ENCODE measurements at regions not wholly inside any gene's neighbourhood (a gene's known extent, or its start where the extent isn't known, plus 50 kb on each side); places are given as distances from the start of the nearest gene placed in this dataset.

DNA sequence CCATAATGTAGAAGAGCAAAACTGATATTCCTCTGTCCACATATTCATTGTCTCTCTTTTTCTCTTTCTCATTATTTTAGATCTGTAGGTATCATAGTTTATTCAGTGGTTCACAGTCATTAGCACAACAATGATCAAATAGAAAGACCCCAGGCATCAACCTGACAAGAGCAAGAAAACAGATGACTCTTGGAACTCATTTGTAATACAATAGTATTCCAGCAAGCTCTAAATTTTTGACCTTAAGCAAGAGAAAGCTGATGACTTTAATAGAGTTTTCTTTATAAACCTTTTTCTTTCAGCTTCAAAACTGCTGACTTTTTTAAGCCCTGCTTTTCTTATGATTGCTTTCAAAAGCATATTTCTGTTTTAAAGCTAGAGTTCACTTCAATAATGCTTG lies 507.5 kb upstream of the SORCS1 start:
- no peak for TF ChIP-seq EZH2 (IDR thresholded peaks at IDR 0.05; ENCODE audit: low read depth)
- TF ChIP-seq, protein P1, sequence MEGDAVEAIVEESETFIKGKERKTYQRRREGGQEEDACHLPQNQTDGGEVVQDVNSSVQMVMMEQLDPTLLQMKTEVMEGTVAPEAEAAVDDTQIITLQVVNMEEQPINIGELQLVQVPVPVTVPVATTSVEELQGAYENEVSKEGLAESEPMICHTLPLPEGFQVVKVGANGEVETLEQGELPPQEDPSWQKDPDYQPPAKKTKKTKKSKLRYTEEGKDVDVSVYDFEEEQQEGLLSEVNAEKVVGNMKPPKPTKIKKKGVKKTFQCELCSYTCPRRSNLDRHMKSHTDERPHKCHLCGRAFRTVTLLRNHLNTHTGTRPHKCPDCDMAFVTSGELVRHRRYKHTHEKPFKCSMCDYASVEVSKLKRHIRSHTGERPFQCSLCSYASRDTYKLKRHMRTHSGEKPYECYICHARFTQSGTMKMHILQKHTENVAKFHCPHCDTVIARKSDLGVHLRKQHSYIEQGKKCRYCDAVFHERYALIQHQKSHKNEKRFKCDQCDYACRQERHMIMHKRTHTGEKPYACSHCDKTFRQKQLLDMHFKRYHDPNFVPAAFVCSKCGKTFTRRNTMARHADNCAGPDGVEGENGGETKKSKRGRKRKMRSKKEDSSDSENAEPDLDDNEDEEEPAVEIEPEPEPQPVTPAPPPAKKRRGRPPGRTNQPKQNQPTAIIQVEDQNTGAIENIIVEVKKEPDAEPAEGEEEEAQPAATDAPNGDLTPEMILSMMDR (conservative IDR thresholded peaks at IDR 0.05): no peak

All from PC-9 (cell line).